ENCODE measurements at regions not wholly inside any gene's neighbourhood (a gene's known extent, or its start where the extent isn't known, plus 50 kb on each side); places are given as distances from the start of the nearest gene placed in this dataset.

- no peak for TF ChIP-seq POLR2A (IDR thresholded peaks at IDR 0.05; ENCODE audit: low read length)
- no peak for TF ChIP-seq GATA1 (IDR thresholded peaks at IDR 0.05; ENCODE audit: low read depth, low read length)
Measured at GRCh38 chr3:159238646-159239045, 436.8 kb downstream of the MFSD1 start.

Measured in erythroblast (primary cell).